EL (cell line): ENCODE measurements at regions not wholly inside any gene's neighbourhood (a gene's known extent, or its start where the extent isn't known, plus 50 kb on each side); places are given as distances from the start of the nearest gene placed in this dataset.
"Not testable (repeated sequence)": the region's sequence is repeated elsewhere in the genome, so short reads cannot be mapped to it uniquely, and the experiment has no call there.

Experiments used
- DNase-seq: peaks from one replicate; pipeline ENCODE4 v3.0.0-alpha.2; 2016

GRCh38 chr7:125218076-125218475, 288.5 kb upstream of the POT1 start:
- no peak for DNase-seq

DNA sequence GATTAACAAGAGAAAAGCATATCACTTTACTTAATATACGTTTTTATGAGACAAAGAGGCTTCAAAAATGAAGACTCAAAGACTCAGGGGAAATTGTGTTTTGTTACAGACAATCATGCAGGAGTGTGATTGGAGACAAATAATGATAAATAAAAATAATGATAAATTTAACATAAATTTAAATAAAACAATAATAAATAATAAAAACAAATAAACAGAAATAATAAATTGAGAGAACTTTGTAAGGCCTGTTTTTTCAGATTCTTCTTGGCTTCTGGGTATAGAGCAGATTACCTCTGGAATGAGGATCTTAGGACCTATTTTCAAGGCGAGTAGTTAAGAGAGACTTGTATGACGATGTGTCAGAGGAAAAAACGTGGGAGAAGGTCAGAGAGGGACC, 271.4 kb upstream of the POT1 start:
- DNase-seq: no peak

DNA sequence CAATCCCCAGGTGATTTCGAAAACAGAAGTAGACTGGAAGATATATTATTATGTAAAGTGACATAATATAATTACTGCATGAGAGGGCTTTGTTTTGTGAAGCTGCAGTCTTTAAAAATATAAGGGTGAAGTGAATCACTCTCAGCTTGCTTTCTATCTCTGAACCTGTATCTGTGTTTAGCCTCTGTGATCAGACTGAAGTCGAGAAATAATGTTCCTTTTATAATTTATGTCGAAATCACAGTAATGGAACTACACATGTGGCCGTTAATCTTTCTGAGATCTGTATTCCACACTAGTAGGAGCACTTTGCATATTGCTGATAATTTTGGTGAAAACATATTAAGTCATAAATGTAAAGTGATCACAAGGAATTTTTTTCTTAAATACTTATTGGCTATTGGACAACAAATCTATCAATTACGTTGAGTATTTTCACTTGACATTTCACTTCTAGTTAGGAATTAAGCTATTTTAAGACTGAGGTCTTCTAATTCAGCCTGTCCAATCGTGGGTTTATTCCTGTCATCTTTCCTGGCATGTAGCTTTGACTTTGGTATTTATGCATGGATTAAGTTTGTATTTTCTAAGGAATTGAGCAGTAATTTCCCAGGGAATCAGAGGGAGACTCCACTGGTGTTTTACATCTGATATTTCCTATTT, 268.2 kb upstream of the POT1 start:
- no peak for DNase-seq

DNA sequence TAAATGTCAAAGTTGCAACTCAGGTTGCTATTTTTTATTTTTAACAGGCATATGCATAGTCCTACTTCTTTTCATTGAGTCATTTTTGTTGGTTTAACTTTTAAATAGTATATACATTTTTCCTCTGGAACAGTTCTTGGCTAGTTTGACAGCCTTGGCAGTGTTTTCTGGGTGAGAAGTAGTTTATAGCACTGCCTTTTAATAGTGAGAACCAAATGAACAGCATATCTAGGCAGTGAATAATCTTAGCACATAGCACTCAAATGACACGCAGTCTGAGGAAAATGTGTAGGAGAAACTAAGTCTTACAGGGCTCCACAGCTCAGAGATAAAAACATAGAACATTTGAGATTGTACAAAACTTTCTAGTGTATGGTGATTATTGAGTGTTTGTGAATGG, 265.5 kb upstream of the POT1 start:
- no peak for DNase-seq

DNA sequence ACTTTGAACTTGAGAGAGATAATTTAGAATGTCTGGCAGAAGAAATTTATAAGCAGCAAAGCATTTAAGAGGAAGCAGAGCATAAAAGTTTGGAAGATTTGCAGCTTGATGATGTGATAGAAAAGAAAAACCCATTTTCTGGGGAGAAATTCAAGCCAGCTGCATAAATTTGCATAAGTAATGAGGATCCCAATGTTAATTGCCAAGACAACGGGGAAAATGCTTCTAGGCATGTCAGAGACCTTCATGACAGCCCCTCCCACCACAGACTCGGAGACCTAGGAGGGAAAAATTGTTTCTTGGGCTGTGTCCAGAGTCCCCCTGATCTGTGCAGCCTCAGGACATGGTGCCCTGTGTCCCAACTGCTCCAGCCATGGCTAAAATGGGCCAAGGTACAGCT, 263.6 kb upstream of the POT1 start:
- no peak for DNase-seq

DNA sequence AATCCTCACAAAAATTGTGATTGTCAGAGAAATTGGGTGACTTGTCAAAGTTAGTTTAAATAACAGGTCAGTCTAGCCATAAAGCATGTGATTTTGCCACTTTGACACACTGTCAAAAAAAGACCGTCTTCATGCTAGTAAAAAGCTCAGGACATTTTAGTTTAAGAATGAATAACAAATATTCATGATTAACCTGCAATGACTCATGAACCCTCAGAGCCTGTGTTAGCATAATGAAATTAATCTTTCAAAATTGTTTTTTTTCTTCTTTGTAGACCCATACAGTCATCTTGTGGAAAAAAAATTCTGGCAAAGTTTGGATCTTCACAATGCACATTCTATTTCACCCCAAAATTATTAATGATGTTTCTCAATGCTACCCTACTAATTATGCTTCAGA, 255.2 kb upstream of the POT1 start:
- no peak for DNase-seq

DNA sequence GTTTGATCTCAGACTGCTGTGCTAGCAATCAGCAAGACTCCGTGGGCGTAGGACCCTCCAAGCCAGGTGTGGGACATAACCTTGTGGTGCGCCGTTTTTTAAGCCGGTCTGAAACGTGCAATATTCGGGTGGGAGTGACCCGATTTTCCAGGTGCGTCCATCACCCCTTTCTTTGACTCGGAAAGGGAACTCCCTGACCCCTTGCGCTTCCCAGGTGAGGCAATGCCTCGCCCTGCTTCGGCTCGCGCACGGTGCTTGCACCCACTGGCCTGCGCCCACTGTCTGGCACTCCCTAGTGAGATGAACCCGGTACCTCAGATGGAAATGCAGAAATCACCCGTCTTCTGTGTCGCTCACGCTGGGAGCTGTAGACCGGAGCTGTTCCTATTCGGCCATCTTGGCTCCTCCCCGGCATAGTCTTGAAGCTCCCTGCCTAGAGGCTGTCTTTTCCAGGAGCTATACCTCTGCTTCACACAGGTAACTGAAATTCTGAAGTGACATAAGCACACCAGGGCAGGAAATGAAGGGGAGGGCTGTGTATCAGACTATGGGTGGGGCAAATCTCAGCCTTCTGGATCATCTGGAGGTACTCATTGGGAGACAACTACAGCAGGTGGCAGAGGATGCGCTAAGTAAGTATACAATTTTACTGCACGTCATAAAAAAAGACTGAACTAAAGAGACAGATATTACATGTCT, 252.1 kb upstream of the POT1 start:
- not testable (repeated sequence) for DNase-seq

- DNase-seq: no peak
Observed at GRCh38 chr7:125173571-125173970, 243.9 kb upstream of the POT1 start.

DNA sequence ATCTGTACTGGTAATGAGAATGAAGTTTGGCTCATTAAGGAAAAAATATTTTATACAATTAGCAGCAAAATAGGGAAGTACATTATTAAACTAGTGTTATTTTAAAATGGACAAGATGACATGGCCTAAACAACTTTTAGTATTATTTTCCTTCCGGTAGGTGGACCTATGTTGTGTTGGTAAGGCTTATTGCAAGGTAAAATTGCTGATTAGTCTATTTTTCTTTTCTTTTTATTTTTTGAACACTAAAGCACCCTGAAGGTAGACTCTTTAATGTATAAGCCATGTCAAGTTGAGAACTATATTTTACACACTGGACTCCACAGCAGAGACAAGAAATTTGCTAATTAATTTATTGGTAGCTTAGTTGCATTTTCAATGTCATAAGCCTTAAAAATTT, 239.5 kb upstream of the POT1 start:
- no peak for DNase-seq

GRCh38 chr7:125154930-125155329, 225.3 kb upstream of the POT1 start:
- no peak for DNase-seq

- DNase-seq: no peak
Observed at GRCh38 chr7:125149151-125149550, 219.5 kb upstream of the POT1 start.

- DNase-seq: no peak
Observed at GRCh38 chr7:125147047-125147446, 217.4 kb upstream of the POT1 start.

- DNase-seq: no peak
Observed at GRCh38 chr7:125136755-125137532, 207.3 kb upstream of the POT1 start.

- no peak for DNase-seq
Observed at GRCh38 chr7:125136341-125136740, 206.7 kb upstream of the POT1 start.

- no peak for DNase-seq
Observed at GRCh38 chr7:125130173-125130572, 200.5 kb upstream of the POT1 start.

DNA sequence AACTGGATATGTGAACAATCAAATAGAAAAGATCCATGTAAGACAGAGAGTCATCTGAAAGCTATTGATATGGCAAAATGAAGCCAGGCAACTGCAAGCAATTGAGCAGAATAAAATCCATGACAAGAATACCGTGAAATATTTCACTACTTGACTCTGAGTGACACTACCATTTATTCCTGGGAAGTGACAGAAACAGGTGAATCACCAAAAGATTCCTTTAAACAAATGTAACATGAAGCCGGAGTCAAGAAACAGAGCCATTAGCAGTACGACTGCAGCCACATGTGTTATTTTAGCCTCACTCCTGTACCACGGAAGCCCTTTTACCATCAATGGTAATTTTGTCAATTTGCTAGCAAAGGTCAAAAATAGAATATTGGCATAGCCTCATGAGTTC, 197.7 kb upstream of the POT1 start:
- no peak for DNase-seq

- DNase-seq: no peak
Observed at GRCh38 chr7:125126376-125126775, 196.8 kb upstream of the POT1 start.

DNA sequence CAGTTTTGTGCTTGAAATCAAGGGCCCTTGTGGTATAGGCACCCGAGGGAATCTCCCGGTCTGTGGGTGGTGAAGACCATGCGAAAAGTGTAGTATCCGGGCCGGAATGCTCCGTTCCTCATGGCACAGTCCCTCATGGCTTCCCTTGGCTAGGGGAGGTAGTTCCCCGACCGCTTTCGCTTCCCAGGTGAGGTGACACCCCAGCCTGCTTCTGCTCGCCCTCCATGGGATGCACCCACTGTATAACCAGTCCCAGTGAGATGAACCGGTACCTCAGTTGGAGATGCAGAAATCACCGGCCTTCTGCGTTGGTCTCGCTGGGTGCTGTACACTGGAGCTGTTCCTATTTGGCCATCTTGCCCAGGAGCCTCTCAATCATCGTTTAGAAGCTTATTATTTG, 195.7 kb upstream of the POT1 start:
- no peak for DNase-seq

GRCh38 chr7:125122173-125122572, 192.5 kb upstream of the POT1 start:
- no peak for DNase-seq

DNA sequence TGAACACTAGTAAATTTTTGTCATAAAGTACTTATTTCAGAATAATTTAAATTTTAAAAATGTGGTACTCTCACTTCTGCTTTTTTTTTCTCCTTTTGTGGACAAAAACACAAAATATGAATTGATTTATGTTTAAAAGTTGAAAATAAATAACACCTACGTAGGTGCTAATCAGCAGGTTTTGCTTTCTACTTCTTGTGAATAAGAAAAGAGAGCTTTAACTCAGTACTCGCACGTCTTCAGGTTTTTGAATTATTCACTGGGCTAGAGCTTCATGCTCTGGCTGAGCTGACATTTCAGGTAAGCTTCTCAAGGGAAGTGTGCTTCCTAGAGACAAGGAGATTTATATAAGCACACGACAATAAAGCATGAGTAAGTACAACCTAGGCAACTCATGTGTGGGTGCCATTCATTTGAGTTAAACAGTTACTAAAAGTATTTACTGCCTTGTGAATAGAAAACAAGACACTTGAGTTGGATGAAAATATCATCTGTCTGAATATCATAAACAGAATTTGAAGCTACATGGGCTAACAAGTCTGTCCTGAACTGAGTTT, 190.0 kb upstream of the POT1 start:
- DNase-seq: no peak

GRCh38 chr7:125118444-125118843, 188.8 kb upstream of the POT1 start:
- DNase-seq: no peak

DNA sequence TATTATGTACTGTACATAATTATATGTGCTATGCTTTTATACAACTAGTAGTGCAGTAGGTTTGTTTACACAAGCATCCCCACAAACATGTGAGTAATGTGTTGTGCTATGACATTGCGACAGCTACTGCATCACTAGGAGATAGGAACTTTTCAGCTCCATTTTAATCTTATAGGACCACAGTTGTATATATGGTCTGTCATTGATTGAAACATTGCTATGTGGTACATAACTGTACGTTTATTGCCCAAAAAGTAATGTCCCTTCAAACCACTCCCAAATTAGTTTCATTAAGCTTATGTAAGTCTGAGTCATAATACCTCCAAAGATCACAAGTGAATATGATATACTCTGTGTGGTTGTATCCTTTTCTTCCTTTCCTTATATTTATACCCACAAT, 183.2 kb upstream of the POT1 start:
- DNase-seq: no peak

GRCh38 chr7:125099519-125099918, 169.9 kb upstream of the POT1 start:
- DNase-seq: no peak
